HG03064 (cell line): ENCODE measurements at regions not wholly inside any gene's neighbourhood (a gene's known extent, or its start where the extent isn't known, plus 50 kb on each side); places are given as distances from the start of the nearest gene placed in this dataset.
"Not testable (repeated sequence)": the region's sequence is repeated elsewhere in the genome, so short reads cannot be mapped to it uniquely, and the experiment has no call there.

Experiments
- ATAC-seq: cut with Tn5 transposase; IDR thresholded peaks from one replicate; pipeline ENCODE4 v1.9.1; 2021; ENCODE audit warnings: low read depth; ENCODE audit not compliant: unreplicated experiment

- no peak for ATAC-seq
Measured at GRCh38 chr4:127417885-127418535, 214.7 kb upstream of the INTU start.

GRCh38 chr4:127419431-127419830 is 213.3 kb upstream of the INTU start:
- no peak for ATAC-seq

GRCh38 chr4:127421437-127421836 is 211.3 kb upstream of the INTU start:
- no peak for ATAC-seq

GRCh38 chr4:127425202-127425845 is 207.4 kb upstream of the INTU start:
- no peak for ATAC-seq

GRCh38 chr4:127425851-127426250 is 206.9 kb upstream of the INTU start:
- ATAC-seq: no peak

GRCh38 chr4:127441571-127441970 is 191.2 kb upstream of the INTU start:
- ATAC-seq: no peak

GRCh38 chr4:127445471-127445870 is 187.3 kb upstream of the INTU start:
- ATAC-seq: no peak

GRCh38 chr4:127446427-127446885 is 186.3 kb upstream of the INTU start:
- ATAC-seq: no peak

- ATAC-seq: no peak
Measured at GRCh38 chr4:127448986-127449385, 183.8 kb upstream of the INTU start.

GRCh38 chr4:127449449-127449848 is 183.3 kb upstream of the INTU start:
- ATAC-seq: no peak

GRCh38 chr4:127450276-127450675 is 182.5 kb upstream of the INTU start:
- no peak for ATAC-seq

GRCh38 chr4:127463883-127464282 is 168.9 kb upstream of the INTU start:
- no peak for ATAC-seq

- no peak for ATAC-seq
Measured at GRCh38 chr4:127469542-127469941, 163.2 kb upstream of the INTU start.

- no peak for ATAC-seq
Measured at GRCh38 chr4:127469959-127470809, 162.6 kb upstream of the INTU start.

- not testable (repeated sequence) for ATAC-seq
Measured at GRCh38 chr4:127478271-127478670, 154.5 kb upstream of the INTU start.

- ATAC-seq: no peak
Measured at GRCh38 chr4:127479031-127479622, 153.6 kb upstream of the INTU start.

- no peak for ATAC-seq
Measured at GRCh38 chr4:127482049-127482448, 150.7 kb upstream of the INTU start.

- ATAC-seq: no peak
Measured at GRCh38 chr4:127484117-127484516, 148.6 kb upstream of the INTU start.

GRCh38 chr4:127486248-127486647 is 146.5 kb upstream of the INTU start:
- ATAC-seq: no peak

- ATAC-seq: no peak
Measured at GRCh38 chr4:127491571-127491970, 141.2 kb upstream of the INTU start.

- ATAC-seq: not testable (repeated sequence)
Measured at GRCh38 chr4:127496875-127497274, 135.9 kb upstream of the INTU start.
